KOPT-K1 (cell line): ENCODE measurements at regions not wholly inside any gene's neighbourhood (a gene's known extent, or its start where the extent isn't known, plus 50 kb on each side); places are given as distances from the start of the nearest gene placed in this dataset.
A peak's percentile ranks its signal among the peaks of the same experiment; 100 is the strongest.
"Not testable (repeated sequence)": the region's sequence is repeated elsewhere in the genome, so short reads cannot be mapped to it uniquely, and the experiment has no call there.

ENCODE experiments used
- H3K27ac ChIP-seq: fragments of 200-600 bp; sonication (generic); 2 replicates; pipeline ENCODE4 v1.5.1; 2016; ENCODE audit warnings: antibody characterized with exemption, mild to moderate bottlenecking, low read depth, low read length; ENCODE audit not compliant: poor library complexity, severe bottlenecking
- H3K36me3 ChIP-seq: fragments of 200-600 bp; sonication (generic); 2 replicates; pipeline ENCODE4 v1.5.1; 2017; ENCODE audit warnings: antibody characterized with exemption, mild to moderate bottlenecking, low read length, moderate library complexity; ENCODE audit not compliant: insufficient read depth
- H3K9me3 ChIP-seq: fragments of 200-600 bp; sonication (generic); 2 replicates; pipeline ENCODE4 v1.5.1; 2017; ENCODE audit warnings: antibody characterized with exemption, low read length, mild to moderate bottlenecking; ENCODE audit not compliant: insufficient read depth, poor library complexity, severe bottlenecking

DNA sequence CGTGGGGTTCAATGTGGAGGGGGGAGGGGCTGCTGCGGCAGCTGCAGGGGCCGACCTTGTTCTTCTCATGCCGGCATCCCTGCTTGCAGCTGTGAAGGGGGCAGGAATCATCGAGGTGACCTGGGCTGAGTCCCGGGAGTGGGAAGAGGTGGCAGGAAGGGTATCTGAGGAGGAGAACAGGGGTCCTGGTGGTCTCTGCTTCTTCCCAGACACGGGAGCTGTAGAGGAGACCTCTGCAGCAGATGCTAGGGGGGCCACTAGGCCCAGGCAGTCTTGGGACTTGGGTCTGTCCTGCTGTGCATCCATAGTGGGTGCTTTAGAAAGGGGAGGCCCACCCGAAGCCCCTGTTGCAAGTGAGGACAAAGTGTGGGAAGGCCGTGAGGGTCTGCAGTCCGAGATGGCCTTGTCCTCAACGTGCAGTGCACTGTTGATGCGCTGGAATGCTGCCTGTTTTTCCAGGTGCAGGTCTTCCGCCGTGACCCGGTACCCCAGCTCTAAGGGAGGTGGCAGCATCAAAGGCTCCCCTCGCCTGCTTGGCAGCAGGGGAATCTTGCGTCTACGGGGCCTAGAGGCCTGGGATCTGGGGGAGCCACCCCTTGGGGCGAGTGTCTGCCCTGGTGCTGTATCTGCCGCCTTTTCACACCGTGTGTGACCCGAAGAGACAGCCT lies 1370.0 kb downstream of the CDH12 start:
- not testable (repeated sequence) for H3K27ac ChIP-seq, H3K36me3 ChIP-seq, H3K9me3 ChIP-seq

DNA sequence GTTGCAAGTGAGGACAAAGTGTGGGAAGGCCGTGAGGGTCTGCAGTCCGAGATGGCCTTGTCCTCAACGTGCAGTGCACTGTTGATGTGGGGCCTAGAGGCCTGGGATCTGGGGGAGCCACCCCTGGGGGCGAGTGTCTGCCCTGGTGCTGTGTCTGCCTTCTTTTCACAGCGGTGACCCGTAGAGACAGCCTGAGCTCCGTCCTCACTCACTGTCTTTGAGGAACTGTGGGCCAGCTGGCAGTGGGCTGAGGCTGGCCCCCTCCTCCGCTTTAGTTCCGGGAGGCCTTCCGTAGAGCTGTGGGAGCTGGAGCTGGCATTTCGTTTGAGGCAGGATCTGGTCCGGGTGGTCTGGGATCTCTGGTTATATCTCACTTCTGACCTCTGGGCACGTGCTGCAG lies 1370.6 kb downstream of the CDH12 start:
- not testable (repeated sequence) for H3K27ac ChIP-seq, H3K9me3 ChIP-seq, H3K36me3 ChIP-seq

DNA sequence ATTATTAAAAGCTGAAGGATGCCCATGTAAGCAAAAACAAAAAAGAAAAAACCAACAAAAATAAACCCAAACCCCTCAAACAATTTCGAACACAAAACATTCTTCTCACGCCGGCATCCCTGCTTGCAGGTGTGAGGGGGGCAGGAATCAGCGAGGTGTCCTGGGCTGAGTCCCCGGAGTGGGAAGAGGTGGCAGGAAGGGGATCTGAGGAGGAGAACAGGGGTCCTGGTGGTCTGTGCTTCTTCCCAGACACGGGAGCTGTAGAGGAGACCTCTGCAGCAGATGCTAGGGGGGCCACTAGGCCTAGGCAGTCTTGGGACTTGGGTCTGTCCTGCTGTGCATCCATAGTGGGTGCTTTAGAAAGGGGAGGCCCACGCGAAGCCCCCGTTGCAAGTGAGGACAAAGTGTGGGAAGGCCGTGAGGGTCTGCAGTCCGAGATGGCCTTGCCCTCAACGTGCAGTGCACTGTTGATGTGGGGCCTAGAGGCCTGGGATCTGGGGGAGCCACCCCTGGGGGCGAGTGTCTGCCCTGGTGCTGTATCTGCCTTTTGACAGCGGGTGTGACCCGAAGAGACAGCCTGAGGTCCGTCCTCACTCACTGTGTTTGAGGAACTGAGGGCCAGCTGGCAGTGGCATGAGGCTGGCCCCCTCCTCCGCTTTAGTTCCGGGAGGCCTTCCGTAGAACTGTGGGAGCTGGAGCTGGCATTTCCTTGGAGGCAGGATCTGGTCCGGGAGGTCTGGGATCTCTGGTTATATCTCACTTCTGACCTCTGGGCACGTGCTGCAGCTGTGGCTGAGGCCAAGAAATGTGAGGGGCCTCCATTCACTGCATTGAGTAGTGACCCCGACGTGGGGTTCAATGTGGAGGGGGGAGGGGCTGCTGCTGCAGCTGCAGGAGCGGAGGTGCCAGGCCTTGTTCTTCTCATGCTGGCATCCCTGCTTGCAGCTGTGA lies 1371.5 kb downstream of the CDH12 start:
- not testable (repeated sequence) for H3K36me3 ChIP-seq, H3K9me3 ChIP-seq, H3K27ac ChIP-seq

DNA sequence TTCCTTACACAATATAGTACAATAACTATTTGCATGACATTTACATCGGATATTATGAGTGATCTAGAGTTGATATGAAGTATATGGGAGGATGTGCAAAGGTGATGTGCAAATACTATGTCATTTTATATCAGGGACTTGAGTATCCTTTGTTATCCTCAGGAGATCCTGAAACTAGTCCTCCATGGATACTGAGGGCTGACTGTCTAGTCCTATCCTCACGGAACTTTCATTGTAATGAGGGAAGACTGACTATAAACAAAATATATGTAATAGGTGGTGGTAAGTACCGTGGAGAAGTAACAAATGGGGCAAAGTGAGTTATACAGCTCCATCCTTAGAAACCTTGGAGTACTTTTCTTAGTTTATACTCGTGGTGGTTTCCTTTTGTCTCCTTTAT lies 1373.1 kb downstream of the CDH12 start:
- H3K9me3 ChIP-seq, H3K27ac ChIP-seq, H3K36me3 ChIP-seq: not testable (repeated sequence)

DNA sequence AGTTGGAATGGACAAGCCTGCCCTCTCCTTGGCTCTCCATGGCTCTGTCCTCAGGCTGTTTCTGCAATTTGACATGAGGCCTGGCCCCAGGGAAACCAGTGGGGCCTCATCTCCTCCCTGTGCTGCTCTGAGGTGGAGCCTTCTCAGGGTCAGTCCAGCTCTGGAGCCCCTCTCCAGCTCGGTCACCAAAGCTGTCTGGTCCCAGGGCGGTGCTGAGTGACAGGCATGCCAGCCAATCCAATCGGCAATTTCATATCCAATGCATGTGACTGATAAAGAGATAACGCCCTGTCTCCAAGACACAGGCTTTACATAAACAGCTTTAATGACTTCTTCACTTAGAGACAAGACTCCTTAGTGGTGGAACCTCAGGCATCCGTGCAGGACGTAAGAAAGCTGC lies 1379.2 kb downstream of the CDH12 start:
- not testable (repeated sequence) for H3K9me3 ChIP-seq, H3K36me3 ChIP-seq

DNA sequence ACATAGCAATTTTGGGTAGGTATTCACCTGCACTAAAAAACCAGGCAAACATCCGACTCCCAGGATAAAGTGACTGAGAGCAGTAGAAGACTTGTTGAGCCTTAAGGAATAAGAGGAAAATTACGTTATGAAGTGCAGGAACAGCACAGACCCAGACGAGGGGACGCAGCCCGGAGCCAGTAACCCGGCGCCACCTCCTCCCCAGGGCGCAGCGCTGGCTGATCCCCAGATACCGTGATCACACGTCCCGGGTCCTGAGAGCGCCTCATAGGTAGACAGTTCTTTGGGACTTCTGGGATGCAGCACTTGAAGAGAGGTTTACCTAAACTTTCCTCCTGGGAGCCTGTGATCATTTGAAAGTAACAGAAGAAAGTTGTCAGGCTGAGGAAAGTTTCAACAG lies 1379.7 kb downstream of the CDH12 start:
- H3K9me3 ChIP-seq, H3K36me3 ChIP-seq, H3K27ac ChIP-seq: not testable (repeated sequence)

More for the DNA sequence above, 1379.2 kb downstream of the CDH12 start:
- H3K27ac ChIP-seq: not testable (repeated sequence)

DNA sequence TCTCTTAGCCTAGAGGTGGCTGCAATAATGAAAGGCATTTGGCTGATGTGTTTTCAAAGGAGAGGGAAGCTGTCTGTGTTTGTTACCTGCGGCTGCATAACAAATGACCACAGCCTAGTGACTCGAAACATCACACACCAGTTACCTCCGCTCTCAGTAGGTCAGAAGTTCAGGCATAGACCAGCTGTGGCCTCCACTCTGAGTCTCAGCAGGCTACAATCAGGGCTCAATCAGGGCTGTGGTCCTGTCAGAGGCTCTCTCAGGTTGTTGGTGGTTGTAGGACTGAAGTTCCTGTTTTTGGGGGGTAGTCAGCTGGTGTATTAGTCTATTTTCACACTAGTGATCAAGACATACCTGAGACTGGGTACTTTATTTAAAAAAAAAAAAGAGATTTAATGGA lies 1381.5 kb downstream of the CDH12 start:
- not testable (repeated sequence) for H3K27ac ChIP-seq, H3K36me3 ChIP-seq, H3K9me3 ChIP-seq

DNA sequence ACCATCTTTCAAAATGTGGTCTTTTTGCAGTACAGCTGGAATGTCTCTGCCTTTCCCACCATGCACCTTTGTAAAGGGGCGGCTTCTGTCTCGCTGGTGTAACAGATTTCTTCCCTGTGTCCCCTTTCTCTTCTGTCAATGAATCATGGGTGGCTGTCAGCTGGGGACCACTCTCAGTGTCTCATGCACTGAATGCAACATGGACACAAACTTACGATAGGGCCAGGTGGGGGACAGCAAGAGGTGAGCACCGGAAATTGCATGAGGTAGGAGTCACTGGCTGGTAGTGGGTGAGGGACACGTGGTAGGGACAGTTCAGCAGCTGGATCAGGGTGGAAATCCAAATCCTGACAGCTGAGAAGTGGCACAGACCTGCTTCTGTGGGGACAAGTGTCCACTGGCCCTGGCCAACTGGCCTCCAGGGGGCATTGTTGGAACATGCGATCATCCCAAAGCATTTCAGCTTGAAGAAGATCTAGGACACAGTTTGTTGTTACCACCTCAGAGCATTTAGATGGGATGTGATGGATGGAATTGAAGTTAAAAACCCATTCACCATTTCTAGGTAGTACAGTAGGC lies 1383.5 kb downstream of the CDH12 start:
- H3K36me3 ChIP-seq, H3K9me3 ChIP-seq: not testable (repeated sequence)

DNA sequence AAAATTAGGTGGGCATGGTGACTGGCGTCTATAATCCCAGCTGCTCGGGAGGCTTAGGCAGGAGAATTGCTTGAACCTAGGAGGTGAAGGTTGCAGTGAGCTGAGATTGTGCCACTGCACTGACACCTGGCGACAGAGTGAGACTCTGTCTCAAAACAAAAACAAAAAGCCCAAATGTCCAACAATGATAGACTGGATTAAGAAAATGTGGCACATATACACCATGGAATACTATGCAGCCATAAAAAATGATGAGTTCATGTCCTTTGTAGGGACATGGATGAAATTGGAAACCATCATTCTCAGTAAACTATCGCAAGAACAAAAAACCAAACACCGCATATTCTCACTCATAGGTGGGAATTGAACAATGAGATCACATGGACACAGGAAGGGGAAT lies 1385.6 kb downstream of the CDH12 start:
- not testable (repeated sequence) for H3K36me3 ChIP-seq, H3K27ac ChIP-seq, H3K9me3 ChIP-seq

More for the DNA sequence above, 1383.5 kb downstream of the CDH12 start:
- H3K27ac ChIP-seq: not testable (repeated sequence)

DNA sequence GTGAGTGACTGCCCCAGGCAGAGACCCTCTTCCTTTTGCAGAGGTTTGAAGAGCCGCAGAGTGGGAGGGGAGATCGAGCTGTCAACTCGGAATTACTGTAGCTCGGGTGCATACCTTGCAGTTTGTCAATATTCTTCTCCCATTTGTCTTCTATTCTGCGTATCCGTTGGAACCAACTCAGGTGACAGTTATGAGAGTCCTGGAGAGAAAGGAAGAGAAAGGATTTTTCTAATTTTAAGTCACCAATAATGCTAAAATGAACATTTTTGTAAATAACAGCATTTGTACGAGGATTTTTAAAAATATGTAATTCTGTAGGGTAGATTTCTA lies 1393.4 kb downstream of the CDH12 start:
- H3K27ac ChIP-seq: peak overlapping the region; percentile 49
- not testable (repeated sequence) for H3K9me3 ChIP-seq, H3K36me3 ChIP-seq

DNA sequence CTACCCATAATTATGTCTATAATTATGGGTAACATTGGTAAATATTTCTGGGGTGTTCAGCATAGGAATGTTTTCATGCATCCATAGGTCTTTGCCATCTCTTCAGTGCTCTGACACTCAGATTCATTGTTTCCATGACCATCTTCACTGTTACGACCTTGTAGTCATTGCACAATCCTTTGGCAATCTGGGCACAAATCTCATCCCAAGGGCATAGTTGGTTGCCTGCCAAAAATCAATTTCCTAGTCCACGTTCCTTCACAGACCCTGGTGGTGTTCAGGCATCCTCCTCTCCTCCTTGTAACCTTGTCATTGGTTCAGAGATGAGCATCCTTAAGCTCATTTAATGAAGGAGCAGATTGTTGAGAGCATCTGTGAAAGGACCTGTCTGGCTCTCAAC lies 1400.7 kb downstream of the CDH12 start:
- H3K27ac ChIP-seq: no peak overlapping the region
- no peaks in the 10 kb centered on the region for H3K9me3 ChIP-seq
- no peaks in the 10 kb centered on the region for H3K36me3 ChIP-seq

DNA sequence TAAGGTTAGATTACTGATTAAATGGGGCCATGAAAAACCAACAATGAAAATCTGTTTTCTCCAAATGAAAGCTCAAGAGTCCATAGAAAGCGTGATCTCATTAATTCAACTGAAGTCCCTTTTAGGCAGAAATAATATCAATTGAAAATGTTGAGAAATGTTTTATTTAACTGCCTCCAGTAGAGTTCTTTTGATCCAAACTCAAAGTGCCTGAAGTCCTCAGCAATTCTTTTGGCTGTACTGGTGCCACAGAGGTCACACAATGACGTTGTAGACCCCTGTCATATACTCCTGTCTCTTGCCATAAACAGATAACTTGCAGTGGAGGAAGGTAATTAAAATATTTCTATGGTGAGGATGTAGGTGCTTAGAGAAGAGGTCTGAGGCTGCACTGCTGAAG lies 1420.5 kb downstream of the CDH12 start:
- H3K9me3 ChIP-seq: no peaks in the 10 kb centered on the region
- no peak overlapping the region for H3K27ac ChIP-seq
- no peaks in the 10 kb centered on the region for H3K36me3 ChIP-seq

DNA sequence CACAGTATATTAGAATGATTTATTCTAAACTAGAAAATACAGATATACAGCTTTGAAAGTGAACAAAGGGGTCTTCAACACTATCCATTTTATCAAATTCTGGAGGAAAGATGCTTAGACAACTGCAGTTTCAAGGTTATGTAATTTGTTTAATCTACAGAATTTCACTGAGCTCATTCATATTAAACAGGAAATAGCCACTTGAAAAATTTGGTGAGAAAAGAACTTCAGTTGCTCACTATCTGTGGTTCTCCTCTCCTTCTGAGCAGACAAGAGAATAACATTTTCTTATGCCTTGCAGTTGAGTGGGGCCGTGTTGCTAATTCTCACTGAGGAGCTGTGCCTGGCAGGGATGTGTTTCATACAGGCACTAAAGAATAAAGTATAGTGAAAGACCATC lies 1428.2 kb downstream of the CDH12 start:
- Histone ChIP-seq H3K36me3 (no peaks in the 10 kb centered on the region), H3K27ac (no peak overlapping the region), H3K9me3 (no peaks in the 10 kb centered on the region)

DNA sequence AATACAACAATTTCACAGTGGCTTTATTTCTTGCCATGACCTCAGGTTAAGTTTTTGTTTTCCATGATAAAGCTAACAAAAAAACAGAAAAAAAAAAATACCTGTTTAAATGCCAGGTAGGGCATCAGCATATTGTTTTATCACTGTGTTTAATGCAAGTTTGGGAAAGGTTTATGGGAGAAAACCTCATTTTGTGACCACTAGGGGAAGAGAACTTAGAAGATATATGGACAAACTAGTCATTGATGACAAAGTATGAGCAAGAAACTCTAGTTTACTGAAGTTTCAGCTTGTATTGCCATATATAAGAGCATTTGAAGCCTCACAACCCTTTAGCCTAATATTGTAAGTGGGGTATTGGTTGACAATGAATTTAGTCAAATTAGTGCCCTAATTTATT lies 1431.4 kb upstream of the CDH18 start:
- Histone ChIP-seq H3K9me3 (no peaks in the 10 kb centered on the region), H3K27ac (no peak overlapping the region), H3K36me3 (no peaks in the 10 kb centered on the region)

DNA sequence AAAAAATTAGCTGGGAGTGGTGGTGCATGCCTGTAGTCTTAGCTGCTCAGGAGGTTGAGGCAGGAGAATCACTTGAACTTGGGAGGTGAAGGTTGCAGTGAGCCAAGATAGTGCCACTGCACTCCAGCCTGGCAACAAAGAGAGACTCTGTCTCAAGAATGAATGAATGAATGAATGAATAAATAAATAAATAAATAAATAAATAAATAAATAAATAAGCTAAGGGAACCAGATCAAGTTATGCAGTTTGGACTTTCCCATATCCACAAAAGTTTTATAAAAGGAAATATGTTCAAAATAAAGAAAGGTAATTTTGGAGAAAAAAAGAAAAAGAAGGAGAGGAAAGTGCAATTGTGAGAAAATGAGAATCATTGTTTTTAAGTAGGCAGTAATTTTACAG lies 1414.1 kb upstream of the CDH18 start:
- not testable (repeated sequence) for H3K9me3 ChIP-seq, H3K27ac ChIP-seq, H3K36me3 ChIP-seq

DNA sequence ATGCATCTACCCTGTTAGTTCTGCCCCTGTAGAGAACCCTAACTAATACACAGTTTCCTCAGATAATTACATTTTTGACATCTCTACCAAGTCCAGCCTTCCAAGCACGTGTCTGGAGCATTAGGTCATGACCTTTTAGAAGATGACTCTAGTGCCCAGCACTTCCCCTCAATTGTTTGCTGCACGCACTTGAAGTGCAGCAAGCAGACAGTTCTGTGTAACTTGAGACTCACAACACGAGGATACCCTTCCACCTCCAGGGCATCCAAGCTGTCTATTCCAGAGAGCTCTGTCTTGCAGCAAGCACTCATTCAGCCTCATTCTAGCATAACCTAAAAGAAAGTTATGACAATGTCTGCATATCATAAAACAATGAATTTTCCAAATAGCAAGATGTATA lies 1410.5 kb upstream of the CDH18 start:
- Histone ChIP-seq H3K27ac (no peak overlapping the region), H3K9me3 (no peaks in the 10 kb centered on the region), H3K36me3 (no peaks in the 10 kb centered on the region)
